Osteocyte (in vitro differentiated cells): ENCODE measurements at regions not wholly inside any gene's neighbourhood (a gene's known extent, or its start where the extent isn't known, plus 50 kb on each side); places are given as distances from the start of the nearest gene placed in this dataset.

Source experiments
- DNase-seq: peaks from one replicate; pipeline ENCODE4 v3.0.0; 2021; ENCODE audit warnings: mixed read lengths; ENCODE audit not compliant: unreplicated experiment; ENCODE audit errors: extremely low spot score
- H3K27ac Mint-ChIP-seq: one replicate; pipeline ENCODE4 v1.8.0; 2021; ENCODE audit warnings: mild to moderate bottlenecking, mixed read lengths; ENCODE audit not compliant: unreplicated experiment
- H3K27me3 Mint-ChIP-seq: one replicate; pipeline ENCODE4 v1.8.0; 2021; ENCODE audit warnings: mixed read lengths; ENCODE audit not compliant: unreplicated experiment
- H3K36me3 Mint-ChIP-seq: one replicate; pipeline ENCODE4 v1.8.0; 2021; ENCODE audit warnings: mixed read lengths; ENCODE audit not compliant: unreplicated experiment
- H3K4me1 Mint-ChIP-seq: one replicate; pipeline ENCODE4 v1.8.0; 2021; ENCODE audit warnings: mixed read lengths; ENCODE audit not compliant: unreplicated experiment
- H3K4me3 Mint-ChIP-seq: one replicate; pipeline ENCODE4 v1.8.0; 2021; ENCODE audit warnings: mild to moderate bottlenecking, moderate library complexity, mixed read lengths; ENCODE audit not compliant: unreplicated experiment
- H3K9me3 Mint-ChIP-seq: one replicate; pipeline ENCODE4 v1.8.0; 2021; ENCODE audit warnings: mixed read lengths; ENCODE audit not compliant: unreplicated experiment
- CTCF ChIP-seq: fragments of 200-600 bp; sonication (generic); IDR thresholded peaks from 2 replicates; pipeline ENCODE4 v1.5.0; 2021; ENCODE audit warnings: antibody characterized with exemption, mild to moderate bottlenecking, moderate library complexity

DNA sequence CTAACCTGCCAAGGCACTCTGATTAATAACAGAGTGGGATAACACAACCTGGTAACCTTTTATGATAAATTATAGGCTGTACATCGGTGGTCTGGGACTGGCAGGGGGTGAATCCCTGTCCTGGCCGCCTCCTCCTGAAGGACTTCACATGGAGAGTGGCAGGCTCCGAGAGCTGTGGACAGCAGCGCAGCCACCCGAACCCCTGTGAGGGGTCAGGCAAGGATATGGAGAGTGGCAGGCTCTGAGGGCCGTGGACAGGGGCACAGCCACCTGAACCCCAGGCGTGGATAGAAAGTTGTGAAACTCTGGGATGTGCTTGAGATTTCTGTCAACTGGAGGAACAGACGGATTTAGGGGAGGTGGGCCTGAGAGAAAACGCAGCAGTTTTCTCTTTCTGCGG is 107.0 kb upstream of the MGMT start:
- H3K36me3 Mint-ChIP-seq = no peaks in the 10 kb centered on the region
- no peak for DNase-seq
- no peak overlapping the region for H3K4me3 Mint-ChIP-seq
- peaks cover 34% of the 10 kb centered on the region for H3K9me3 Mint-ChIP-seq
- H3K27me3 Mint-ChIP-seq = no peaks in the 10 kb centered on the region
- TF ChIP-seq CTCF = no peak
- no peak overlapping the region for H3K27ac Mint-ChIP-seq
- H3K4me1 Mint-ChIP-seq = no peaks in the 10 kb centered on the region

DNA sequence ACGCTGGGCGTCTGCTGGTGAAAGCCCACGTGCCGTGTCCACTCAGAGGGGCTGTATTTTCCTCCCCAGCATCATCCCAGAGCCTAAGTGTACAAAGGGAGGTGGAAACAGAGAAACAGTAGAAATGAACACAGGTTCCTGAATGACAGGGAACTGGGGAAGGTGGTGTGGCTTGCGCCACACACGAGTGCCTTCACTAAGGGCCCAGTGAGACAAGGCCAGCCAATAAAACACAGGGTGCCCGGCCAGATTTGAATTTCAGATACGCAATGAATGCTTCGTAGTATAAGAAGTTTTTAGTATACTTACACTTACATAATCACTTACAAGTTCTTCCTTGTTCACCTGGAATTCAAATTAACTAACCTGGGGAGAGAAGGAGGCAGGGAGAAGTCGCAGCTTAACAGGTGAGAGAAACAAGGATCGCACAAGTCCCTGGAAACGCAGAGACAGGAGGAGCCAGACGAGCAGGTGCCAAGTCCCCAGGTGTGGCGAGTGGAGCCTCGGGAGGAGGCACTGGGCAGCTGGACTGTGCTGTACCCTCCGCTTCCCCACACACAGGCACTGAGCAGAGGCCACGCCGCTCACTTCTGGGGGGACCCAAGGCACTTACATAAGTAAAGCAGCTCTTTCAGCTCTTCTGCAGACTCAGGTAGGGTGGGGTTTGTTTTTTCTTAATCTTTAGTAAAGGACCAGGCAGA is 105.2 kb upstream of the MGMT start:
- Mint-ChIP-seq H3K4me1 (no peaks in the 10 kb centered on the region), H3K4me3 (no peak overlapping the region), H3K36me3 (no peaks in the 10 kb centered on the region), H3K27ac (no peak overlapping the region), H3K27me3 (no peaks in the 10 kb centered on the region), H3K9me3 (peaks cover 32% of the 10 kb centered on the region)
- TF ChIP-seq CTCF = no peak
- DNase-seq = no peak

- Mint-ChIP-seq H3K4me1 (no peaks in the 10 kb centered on the region), H3K9me3 (peaks cover 20% of the 10 kb centered on the region), H3K36me3 (no peaks in the 10 kb centered on the region), H3K4me3 (no peak overlapping the region), H3K27ac (no peak overlapping the region), H3K27me3 (no peaks in the 10 kb centered on the region)
- TF ChIP-seq CTCF = no peak
- no peak for DNase-seq
Measured at GRCh38 chr10:129364949-129365348, 102.1 kb upstream of the MGMT start.

- no peaks in the 10 kb centered on the region for H3K36me3 Mint-ChIP-seq
Measured at GRCh38 chr10:129365767-129366402, 101.2 kb upstream of the MGMT start.

More at GRCh38 chr10:129365767-129366402, 101.2 kb upstream of the MGMT start:
- TF ChIP-seq CTCF = no peak
- Mint-ChIP-seq H3K27me3 (no peaks in the 10 kb centered on the region), H3K27ac (no peak overlapping the region), H3K4me3 (no peak overlapping the region), H3K9me3 (peaks cover 20% of the 10 kb centered on the region), H3K4me1 (no peaks in the 10 kb centered on the region)
- no peak for DNase-seq
